GM19463 (cell line): ENCODE measurements at regions not wholly inside any gene's neighbourhood (a gene's known extent, or its start where the extent isn't known, plus 50 kb on each side); places are given as distances from the start of the nearest gene placed in this dataset.

Source experiments
- ATAC-seq: cut with Tn5 transposase; IDR thresholded peaks from one replicate; pipeline ENCODE4 v1.9.1; 2021; ENCODE audit warnings: mild to moderate bottlenecking, moderate library complexity; ENCODE audit not compliant: unreplicated experiment

DNA sequence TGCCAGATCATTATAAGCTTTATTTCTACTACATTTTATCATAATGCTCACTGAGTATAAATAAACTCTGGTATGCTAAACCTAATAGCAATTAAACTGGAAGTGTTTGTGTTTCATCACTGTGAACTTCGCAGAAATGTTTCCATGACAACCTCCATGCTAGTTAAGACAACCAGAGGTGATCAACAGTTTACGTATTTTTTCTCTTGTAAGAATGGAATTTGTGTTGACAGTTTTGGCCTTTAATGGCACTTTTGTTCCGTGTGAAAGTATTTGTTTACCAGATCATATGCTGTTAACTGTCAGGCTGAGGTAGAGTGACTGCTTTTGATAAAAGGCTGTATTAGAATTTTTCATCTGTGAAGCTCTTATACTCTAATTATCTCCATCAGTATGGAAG is 212.1 kb upstream of the PPP1R3A start:
- no peak for ATAC-seq

DNA sequence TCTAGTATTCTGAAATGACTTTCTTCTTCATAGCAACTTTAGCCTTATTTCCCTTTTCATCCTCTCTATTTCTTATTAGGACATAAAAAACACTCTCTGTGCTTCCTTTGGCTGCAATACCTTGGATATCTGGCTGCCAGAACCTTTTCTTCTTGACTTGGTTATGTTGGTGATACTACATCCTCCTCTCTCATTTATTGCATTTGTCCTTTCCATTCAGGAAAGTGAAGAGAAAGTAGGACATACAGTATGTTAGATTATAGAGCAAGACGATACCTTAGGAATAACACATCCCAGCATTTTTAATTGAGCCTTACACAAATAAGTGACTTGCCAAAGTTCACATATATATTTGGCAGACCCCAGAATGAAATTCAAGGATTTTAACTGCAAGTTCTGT is 210.1 kb upstream of the PPP1R3A start:
- no peak for ATAC-seq

DNA sequence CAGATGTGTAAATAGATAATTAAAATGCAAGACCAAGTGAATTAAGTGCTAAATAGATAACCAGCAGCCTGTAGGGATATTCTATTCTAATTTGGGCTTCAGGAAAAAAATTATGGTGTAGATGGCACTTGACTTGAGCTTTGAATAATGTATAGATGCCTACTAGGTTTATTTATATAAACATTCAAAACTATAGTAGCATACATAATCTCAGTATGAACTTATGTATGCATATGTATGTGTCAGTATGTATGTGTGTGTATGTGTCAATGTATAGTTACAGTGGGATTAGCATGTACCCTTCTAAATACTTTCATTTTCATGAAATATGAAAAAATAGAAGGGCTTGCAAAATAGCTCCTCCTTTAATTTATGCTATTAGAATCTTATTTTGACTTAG is 207.3 kb upstream of the PPP1R3A start:
- ATAC-seq, result no peak

DNA sequence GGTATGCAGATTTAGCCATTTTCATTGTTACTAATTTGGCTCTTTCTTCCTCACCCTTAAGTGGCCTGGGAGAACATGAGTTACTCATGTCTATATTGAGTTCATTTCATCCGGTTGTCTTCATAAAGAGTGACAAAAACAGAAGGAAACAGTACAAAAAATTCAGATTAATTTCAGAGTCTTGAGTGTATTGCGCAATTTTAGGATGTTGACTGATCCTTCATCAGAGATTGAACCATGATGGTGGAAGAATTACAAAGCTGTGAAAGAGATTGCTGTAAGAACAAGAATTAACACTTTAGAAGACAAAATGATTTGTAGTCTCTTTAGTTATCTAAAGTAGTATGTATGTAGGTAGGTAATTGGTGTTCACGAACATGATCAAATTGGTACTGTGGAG is 194.0 kb upstream of the PPP1R3A start:
- ATAC-seq, result no peak

DNA sequence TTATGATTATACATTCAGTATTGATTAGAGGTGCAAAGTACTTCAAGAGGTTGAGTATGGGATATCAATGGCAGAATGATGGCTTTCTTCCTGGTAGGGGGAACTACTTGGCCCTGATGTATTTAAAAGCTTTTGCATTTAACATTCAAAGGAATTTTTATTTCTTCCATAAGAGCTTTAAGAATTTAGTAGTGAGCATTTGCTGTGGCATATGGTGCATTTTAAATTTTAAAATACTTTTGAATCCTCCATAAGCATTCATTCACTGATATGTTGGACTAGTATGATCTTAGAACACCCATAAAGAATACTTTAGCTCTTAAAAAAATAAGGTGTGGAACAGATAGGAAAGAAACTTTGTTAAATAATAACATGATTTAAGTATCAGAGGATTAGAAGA is 191.9 kb upstream of the PPP1R3A start:
- no peak for ATAC-seq

DNA sequence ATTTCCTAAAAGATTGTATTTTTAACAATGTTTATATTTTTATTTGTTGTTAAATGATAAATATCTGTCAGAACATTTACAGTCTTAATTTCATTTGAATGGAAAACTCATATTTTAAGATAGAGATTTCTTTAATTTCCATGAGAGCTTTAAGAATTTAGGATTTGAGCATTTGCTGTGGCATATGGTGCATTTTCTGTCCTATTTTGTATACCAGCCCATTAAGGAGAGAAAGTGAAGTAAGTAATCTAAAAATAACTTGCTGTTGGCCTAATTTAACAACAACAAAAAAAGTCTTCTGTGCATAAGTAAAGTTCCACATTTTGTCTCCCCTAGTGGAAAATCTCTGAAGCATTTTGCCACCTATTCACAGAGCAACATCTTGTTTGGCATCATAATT is 190.9 kb upstream of the PPP1R3A start:
- ATAC-seq, result no peak

DNA sequence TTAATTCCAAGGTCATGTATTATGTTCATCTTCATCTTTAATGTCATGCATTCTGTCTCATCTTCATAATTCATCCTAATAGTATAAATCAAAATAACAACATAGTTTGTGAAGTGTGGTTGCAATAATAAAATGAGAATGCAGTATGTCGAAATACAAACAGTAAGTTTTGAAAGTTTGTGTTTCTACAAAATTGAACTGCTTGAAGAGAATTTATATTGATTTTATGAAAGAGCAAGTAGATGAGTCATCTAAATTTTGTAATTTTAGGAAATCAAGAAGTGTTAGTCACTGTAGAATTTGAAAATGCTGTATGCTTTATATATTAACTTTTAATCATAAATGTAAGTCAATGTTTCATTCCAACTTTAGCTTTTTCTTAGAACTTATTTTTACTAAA is 190.5 kb upstream of the PPP1R3A start:
- ATAC-seq, result no peak

DNA sequence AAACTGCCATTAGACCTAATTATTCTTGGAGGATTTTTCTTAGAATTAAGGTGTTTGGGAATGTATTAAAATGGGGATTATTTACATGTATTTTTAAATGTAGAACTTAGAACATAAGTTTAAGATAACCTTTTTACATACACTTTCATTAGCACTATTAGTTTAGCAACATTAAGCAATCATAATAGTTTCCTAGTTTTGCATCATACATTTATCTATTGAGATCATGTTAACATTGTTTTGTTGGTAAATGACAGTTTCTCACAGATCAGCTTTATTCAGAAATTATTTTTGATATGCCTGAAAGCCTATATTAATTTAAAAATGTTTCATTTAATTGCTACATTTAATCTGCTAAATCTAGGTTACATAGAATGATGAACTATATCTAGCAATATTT is 189.7 kb upstream of the PPP1R3A start:
- no peak for ATAC-seq

DNA sequence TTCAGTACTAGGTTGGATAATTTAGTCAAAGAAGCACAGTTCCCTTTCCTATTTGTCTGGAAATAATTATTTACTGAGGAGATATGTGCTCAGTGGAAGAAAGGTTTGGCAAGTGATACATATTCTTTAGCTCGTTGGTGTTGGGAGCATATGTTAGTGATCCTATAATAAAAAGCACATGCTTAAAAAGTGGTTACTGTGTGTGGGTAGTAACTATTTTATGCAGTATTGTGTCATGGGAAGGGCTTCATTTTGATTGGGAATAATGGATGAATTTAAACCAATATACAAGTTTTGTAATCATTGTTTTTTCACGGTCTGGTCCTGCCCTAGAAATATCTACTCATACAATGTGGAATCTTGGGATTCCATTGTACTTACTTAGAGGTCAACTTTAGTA is 188.7 kb upstream of the PPP1R3A start:
- no peak for ATAC-seq

DNA sequence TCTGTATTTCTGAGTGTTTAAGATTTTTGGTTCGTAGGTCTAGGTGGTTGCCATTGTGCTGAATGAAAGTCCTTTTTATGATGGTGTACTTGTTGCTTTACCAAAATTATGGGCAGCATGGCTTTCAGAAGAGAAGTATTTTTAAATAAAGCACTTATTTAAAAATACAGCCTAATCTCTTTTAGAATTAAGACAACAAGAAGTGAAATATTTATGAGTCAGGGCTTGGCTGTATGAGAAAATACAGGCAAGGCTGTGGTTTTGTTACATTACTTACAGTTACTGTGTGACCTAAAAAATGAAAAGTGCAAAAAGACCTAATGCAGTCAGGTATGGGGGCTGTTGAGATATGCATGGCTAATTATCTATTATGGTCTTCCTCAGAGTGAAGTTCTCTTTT is 185.2 kb upstream of the PPP1R3A start:
- ATAC-seq, result no peak

DNA sequence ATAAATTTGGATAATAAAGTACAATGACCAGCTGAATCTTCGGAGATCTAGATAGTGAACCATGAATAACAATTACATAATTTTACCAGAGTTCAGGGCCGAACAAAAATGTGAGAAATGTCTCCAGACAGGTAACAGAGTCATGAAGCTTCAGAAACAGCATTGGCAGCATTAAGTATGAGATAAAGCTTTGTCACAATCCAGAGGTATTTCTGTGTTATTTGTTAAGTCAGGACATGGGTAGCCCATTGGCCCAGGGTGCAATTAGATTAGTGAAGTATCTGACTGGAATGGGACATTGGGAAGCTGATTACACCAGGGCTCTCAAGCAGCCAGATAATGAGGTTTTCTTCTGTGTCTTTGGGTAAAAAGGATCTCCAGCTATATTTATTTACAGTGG is 184.2 kb upstream of the PPP1R3A start:
- ATAC-seq, result no peak

DNA sequence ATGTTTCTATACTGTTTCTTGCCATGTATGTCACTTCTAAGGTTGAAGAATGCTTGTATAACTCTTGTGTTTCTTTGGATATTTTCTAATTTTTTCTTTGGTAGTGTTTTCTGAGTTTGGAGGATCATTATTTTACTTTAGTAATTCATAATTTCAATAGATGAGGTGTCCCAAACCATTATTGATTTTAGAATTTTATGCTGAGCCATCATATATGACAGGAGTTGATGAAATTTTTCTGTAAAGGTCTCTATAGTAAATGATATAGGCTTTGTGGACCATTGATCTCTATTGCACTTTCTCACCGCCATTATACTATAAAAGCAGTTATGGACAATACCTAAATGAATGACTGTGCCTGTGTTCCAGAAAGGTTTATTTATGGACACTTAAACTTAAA is 183.3 kb upstream of the PPP1R3A start:
- ATAC-seq, result no peak

DNA sequence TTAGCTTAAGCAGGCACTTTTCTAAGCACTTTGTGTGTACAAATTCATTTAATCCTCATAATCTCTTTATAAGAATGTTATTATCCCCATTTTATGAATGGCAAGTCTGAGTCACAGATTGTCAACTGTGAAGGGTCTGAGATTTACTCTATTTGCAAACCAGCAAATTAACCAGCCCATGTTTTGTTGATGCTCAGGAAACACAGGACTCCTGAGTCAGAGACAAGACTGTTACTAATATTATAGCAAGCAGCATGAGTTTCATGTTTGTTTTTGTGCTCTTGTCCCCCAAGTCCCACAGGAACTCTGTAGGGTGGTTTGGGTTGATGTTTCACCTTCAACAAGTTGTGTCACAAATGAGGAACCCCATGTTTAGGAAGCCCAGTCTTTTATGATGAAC is 182.0 kb upstream of the PPP1R3A start:
- ATAC-seq, result no peak

DNA sequence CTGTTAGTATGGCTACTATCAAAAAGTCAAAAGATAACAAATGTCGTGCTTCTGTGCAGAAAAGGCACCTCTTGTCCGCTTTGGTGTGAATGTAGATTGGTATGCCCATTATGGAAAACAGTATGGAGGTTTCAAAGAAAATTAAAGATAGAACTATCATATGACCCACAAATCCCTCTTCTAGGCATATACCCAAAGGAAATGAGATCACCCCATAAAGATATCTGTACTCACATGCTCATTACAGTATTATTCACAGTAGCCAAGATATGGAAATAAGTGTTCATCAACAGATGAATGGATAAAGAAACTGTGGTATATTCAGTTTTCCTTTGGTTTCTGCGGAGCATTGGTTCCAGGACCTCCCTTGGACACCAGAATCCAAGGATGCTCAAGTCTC is 180.5 kb upstream of the PPP1R3A start:
- ATAC-seq, result no peak

DNA sequence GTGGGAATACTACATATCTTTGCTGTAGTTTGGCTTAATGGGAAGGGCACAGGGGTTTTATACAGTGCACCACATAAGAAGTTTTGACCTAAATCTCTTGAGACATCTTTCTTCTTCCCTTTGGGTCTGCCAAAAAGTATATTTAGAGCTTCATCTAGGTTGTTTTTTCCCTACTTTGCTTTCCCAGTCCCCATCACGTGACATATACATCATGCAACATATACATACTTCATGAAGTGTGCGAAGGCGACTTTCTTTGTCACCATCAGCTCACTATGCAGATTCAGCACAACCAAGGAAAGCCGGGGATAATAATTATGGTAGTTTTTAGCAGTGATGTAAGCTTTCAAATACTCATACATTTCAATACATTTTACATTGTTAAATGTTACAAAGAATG is 177.1 kb upstream of the PPP1R3A start:
- ATAC-seq, result no peak

DNA sequence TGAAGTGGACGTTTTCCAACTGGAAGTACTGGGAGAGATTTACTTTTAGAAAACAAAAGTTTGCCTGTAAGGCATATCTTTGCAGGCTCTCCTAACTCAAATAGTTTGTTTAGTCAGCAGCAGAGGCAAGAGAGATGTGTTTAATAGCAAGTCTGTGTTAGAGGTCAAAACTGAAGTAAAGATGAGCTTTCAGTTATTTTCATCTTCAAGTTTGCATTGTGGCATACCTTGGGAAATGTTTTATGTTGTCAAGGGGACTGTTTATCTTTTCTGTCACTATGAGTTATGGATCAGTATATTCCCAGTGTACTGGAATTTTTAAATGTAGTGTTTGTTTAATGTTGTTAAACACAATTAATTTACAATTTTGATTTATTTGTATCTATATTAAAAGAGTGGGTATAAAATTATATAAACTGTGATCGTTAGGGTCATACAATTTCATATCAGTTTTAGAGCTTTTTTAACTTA is 169.7 kb upstream of the PPP1R3A start:
- ATAC-seq, result no peak

DNA sequence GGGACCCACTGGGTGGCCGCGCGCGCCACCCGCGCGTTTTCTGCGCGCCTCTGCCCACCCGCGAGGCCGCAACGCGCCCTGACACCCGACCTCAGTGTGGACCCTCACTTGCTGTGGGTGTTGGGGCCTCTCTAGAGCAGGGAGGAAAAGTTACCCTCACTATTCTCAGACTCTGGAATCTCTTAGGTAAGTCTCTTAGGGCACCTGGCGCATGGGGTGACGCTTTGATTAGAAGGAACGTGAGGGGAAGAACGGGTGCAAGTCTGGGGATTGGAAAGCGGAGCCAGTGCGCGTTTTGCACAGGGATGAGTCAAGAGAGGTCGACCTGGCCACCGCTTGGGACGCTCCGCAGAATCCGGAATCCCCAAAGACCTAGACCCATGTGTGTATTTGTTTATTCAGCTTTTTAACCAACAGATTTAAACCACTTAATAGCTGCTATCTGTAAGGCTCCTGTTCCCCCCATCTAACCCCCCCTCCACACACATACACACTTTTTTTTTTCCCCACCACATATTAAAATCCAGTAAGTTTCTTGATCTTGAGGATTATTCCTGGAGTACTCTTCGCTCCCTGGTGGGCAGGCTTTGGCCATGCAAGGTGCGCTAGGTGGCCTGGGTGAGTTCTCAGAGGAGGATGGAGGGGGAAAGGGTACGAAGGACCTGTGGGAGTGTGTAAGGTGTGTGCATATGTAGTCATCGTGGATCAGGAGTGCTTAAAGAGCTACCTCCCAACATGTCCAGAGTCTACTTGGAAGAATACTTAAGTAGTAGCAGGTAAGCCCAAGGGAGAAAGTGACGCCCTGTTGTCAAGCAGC is 169.1 kb upstream of the PPP1R3A start:
- no peak for ATAC-seq

DNA sequence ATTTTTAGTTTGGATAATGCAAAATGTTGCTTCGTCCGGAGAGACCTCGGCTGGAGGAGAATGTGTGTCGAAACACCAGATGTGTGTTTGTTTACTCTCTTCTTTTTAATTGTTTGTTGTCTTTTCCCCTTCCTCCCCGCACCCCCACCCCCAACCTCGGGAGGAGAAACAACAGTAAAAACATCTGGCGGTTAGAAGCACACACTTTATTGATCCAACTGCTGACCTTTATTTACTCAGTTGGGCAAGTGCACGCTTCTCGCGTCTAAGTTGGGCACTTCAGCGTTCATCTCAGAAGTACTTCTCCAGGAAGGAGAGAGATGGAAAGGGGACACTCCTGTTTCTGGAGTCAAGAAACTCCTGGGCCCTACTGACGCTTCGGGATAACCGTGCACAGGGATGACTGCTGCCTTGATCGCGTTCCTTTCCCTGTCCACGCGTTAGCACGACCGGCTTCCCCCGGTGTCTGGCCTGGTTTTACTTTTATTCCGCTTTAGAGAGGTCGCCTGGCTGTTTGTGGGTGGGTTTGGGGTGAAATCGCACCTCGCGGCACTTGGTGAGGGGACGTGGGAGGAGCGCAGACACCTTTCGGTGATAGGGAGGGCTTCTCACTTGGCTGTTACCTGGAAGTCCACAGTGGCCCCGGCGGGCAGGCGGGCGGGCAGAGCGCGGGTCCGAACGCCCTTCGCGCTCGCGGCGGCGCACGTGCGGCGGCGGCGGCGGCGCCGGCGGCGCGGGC is 168.3 kb upstream of the PPP1R3A start:
- ATAC-seq, result no peak

DNA sequence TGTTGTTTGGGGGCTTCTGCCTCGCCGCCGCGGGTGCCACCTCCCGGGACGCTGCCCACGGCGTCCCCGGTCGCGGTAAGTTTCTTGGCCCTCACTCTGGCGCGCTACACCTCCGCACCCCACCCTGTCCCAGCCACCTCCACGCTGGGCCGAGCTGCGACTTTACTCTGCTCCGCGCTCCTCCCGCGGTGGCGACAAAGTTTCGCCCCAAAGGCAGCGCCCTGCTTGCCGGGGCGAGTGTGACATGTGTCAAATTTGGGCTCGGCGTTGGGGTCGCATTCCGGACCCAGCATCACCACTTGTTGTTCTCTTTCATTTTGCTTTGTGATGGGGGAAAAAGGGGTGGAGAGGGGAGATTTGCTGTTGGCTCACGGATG is 167.7 kb upstream of the PPP1R3A start:
- no peak for ATAC-seq

DNA sequence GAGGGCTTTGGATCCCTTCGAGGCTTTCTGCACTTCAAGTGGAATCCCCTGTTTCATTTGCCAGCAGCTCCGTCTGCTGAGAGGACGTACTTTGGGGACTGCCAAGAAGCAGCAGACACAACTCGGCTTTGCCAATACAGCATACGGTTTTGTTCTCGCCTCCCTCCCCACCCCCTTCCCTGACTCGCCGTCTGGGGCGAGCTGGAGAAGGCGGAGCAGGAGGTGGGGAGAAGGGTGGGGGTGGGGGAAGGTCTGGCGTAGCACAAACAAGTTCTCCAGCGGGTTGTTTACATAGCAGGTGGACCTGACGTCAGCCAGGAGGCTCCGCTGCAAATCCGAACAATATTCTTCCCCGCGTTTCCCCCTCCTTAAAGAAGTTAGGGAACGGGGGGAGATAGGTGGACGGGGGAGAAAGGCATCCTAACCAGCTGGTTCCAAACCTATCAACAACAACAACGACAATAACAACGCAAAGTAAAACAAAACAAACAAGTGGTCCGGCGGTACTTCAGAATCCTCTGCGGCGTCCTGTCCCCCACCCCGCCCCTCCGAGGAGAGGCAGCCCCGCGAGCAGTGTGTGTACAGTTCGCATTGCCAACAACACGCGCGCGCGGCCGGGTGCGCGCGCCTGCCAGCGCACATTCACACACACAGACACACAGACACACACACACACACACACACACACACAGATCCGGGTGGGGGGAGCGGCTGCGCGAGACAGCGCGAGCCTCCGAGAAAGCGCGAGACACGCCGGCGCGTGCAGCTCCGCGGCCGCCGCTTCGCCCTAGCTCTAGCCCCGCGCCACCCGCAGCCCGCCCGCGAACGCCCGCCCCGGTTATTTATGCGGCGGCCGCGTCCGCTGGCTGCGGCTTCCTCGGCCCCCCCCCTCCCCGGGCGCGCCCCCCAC is 167.0 kb upstream of the PPP1R3A start:
- peak; percentile 28 for ATAC-seq

DNA sequence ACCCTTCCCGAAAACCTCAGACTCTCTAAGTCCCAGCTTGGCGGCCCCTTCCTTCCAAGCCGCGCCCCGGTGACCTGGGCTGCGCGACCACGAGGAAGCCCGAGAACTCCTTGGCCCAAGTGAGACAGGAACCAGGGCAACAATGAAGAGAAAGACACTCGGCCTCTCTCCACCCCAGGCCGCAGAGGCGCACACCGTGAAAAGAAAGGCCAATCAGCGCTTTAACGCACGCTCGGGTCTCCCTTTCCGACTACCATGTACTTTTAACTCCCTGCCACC is 166.4 kb upstream of the PPP1R3A start:
- peak; percentile 18 for ATAC-seq
